Stomach (tissue), 8 donors: ENCODE measurements at regions not wholly inside any gene's neighbourhood (a gene's known extent, or its start where the extent isn't known, plus 50 kb on each side); places are given as distances from the start of the nearest gene placed in this dataset.

Experiments
- DNase-seq, 2 donors: peaks; one replicate each; pipeline versions ENCODE4 v3.0.0 to v3.0.0-alpha.2; 2013 to 2019
- H3K27ac ChIP-seq, 5 donors: fragments of 200-600 bp in 4 of 5; sonication (generic) in 4 of 5; one replicate each; pipeline ENCODE4 v1.5.1; 2013 to 2019; ENCODE audit warnings: mild to moderate bottlenecking in 1 of 5, moderate library complexity in 1 of 5
- H3K27me3 ChIP-seq, 3 donors: fragments of 200-600 bp; sonication (generic); one replicate each; pipeline ENCODE4 v1.5.1; 2017 to 2019; ENCODE audit warnings: mixed run types in 1 of 3
- H3K36me3 ChIP-seq, 4 donors: fragments of 200-600 bp; sonication (generic); 1 replicate in 3 of 4; 2 replicates in 1 of 4; pipeline ENCODE4 v1.5.1; 2016 to 2019
- H3K4me1 ChIP-seq, 4 donors: fragments of 200-600 bp; sonication (generic); one replicate each; pipeline ENCODE4 v1.5.1; 2016 to 2019
- H3K4me3 ChIP-seq, 4 donors: fragments of 200-600 bp; sonication (generic) in 3 of 4; one replicate each; pipeline ENCODE4 v1.5.1; 2016 to 2019; ENCODE audit warnings: mild to moderate bottlenecking in 1 of 4
- H3K9me3 ChIP-seq, 4 donors: fragments of 200-600 bp; sonication (generic); one replicate each; pipeline ENCODE4 v1.5.1; 2016 to 2019
- EP300 ChIP-seq: sonication (generic); formaldehyde crosslinking; IDR thresholded peaks from one replicate; pipeline ENCODE4 v1.6.1; 2017; ENCODE audit warnings: antibody characterized with exemption
- POLR2A ChIP-seq, 4 donors: fragments of 450-650 bp; IDR thresholded peaks; one replicate each; pipeline ENCODE4 v1.6.1; 2016; ENCODE audit warnings: antibody characterized with exemption in 4 of 4, control low read depth in 2 of 4, mild to moderate bottlenecking in 1 of 4, moderate library complexity in 1 of 4
- POLR2AphosphoS5 ChIP-seq, 3 donors: sonication (generic); formaldehyde crosslinking; IDR thresholded peaks; one replicate each; pipeline ENCODE4 v1.6.1; 2016; ENCODE audit warnings: antibody characterized with exemption in 3 of 3
- WGBS, 5 donors: extraction: QIAGEN DNeasy Blood & Tissue Kit in 3 of 5; methylation state at CpG; one replicate each; pipeline versions ENCODE4 v1.1.5 to v1.1.7; 2013 to 2018; 5-methylcytosine and 5-hydroxymethylcytosine counted together
- intact Hi-C: fragments of 100-400 bp; cut with DNase I; formaldehyde crosslinking; loops from one replicate; pipeline ENCODE4 v1.15.1; 2023; ENCODE audit warnings: low total_unique reads
- TF ChIP-seq, protein P1 (sequence below), 7 experiments: fragments of 450-650 bp in 4 of 7; fragments of 200-600 bp in 3 of 7; sonication (generic) in 3 of 7; IDR thresholded peaks; one replicate each; pipeline ENCODE4 v1.5.1; 2016 to 2019; ENCODE audit warnings: antibody characterized with exemption in 7 of 7, control low read depth in 2 of 7, mild to moderate bottlenecking in 1 of 7
- donor health status: healthy with polysubstance abuse.
- donor health status: Bipolar disorder and iron deficiency.
- donor health status: healthy.

DNA sequence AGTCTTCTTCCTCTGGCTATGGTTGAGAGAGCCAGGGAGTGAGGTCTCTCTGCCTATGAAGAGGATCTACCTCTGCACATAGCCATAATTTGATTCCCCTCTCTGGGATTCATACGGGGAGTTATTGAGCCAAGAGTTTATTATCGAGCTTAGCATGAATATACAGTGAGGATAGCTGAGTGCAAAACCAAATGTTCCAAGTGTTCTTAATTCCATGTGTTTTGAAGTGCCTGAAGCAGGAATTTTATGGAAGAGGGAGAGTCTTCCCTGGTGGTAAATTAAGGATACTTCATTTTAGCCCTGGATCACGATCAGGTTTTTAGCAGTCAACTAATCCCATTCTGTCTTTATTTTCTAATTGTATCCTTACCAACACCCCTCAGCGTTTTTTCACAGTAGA lies 270.6 kb downstream of the C1D start:
- intact Hi-C loops: no loop called here
- no peak overlapping the region for H3K4me3 ChIP-seq
- TF ChIP-seq POLR2A (IDR thresholded peaks at IDR 0.05): no peak
- no peak for TF ChIP-seq EP300
- TF ChIP-seq, protein P1, sequence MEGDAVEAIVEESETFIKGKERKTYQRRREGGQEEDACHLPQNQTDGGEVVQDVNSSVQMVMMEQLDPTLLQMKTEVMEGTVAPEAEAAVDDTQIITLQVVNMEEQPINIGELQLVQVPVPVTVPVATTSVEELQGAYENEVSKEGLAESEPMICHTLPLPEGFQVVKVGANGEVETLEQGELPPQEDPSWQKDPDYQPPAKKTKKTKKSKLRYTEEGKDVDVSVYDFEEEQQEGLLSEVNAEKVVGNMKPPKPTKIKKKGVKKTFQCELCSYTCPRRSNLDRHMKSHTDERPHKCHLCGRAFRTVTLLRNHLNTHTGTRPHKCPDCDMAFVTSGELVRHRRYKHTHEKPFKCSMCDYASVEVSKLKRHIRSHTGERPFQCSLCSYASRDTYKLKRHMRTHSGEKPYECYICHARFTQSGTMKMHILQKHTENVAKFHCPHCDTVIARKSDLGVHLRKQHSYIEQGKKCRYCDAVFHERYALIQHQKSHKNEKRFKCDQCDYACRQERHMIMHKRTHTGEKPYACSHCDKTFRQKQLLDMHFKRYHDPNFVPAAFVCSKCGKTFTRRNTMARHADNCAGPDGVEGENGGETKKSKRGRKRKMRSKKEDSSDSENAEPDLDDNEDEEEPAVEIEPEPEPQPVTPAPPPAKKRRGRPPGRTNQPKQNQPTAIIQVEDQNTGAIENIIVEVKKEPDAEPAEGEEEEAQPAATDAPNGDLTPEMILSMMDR (IDR thresholded peaks at IDR 0.05): no peak
- no peak for TF ChIP-seq POLR2AphosphoS5 (IDR thresholded peaks at IDR 0.05)

DNA sequence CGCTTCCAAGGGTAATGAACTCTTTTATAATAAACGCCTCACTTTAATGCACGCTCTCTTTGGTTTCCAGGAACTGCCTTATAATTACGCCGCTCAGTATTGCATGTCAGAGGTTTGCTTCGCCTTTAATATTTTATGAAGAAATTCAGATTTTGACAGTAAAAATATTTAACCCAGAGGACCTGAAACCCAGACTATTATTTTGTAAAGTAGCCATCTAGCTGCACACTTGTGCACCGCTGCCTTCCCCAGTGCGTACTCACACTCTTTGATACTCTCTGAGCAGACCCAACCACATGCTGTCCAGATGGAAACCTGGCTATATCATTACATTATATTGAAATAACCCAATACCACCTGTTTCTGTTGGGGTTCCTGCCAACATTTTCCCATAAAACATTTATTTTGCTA lies 270.1 kb downstream of the C1D start:
- TF ChIP-seq POLR2A (IDR thresholded peaks at IDR 0.05) (no peak), POLR2AphosphoS5 (IDR thresholded peaks at IDR 0.05) (no peak), EP300 (no peak)
- TF ChIP-seq, protein P1 (IDR thresholded peaks at IDR 0.05): no peak
- H3K36me3 ChIP-seq: no peaks in the 10 kb centered on the region
- peaks cover 0 to 5% (median 2%) of the 10 kb centered on the region in 4 donors for H3K4me1 ChIP-seq
- no peak overlapping the region for H3K4me3 ChIP-seq
- no peak overlapping the region for H3K27ac ChIP-seq
- H3K9me3 ChIP-seq: no peaks in the 10 kb centered on the region
- DNase-seq: peak in 1 of 2 donors; percentile 30
- no peaks in the 10 kb centered on the region for H3K27me3 ChIP-seq
- WGBS, 5 donors: 83 to 93% (median 91%) methylated on average over 8 of the region's 8 CpGs
- intact Hi-C loops: no loop called here

More for the DNA sequence above, 270.6 kb downstream of the C1D start:
- H3K36me3 ChIP-seq: no peaks in the 10 kb centered on the region
- H3K27me3 ChIP-seq: no peaks in the 10 kb centered on the region
- no peak for DNase-seq
- no peaks in the 10 kb centered on the region for H3K4me1 ChIP-seq
- H3K27ac ChIP-seq: no peak overlapping the region
- 58 to 81% (median 73%) methylated on average over 4 of the region's 4 CpGs for WGBS, 5 donors
- no peaks in the 10 kb centered on the region for H3K9me3 ChIP-seq

DNA sequence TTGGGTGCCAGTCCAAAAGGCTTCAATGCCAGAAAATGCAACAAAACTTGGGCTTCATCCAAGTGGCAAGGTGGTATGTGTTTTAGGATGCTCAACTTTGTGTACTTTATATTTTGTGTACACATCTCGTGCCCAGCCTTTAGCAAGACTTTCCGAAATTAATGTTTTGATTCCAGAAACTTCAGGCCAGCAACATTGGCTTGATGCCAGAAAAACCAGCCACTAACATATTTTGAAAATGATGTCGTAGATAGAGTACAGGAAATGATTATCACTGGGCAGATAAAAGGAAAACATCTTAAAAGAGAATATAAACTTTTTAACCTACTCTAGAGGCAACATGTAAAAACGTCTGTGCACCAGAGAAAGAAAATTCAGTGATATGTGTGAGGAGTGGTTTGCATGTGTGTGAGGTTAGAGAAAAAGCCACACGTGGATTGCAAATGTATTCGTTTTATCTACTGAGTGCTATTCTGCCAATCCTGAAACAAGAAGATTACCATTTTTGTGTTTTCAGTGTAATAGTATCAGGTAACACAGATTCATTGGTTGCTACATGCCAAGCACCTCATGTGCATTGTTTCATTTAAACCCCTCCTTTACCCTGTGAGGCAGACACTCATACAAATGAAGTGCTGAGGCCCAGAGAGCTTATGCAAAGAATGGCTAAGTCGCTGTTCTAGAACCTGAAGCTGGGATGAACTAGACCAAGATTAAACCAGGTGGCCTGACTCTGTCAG lies 264.8 kb downstream of the C1D start:
- peak overlapping the region in 1 of 5 donors; percentile 5 for H3K27ac ChIP-seq
- WGBS, 5 donors: 35 to 44% (median 37%) methylated on average over 7 of the region's 7 CpGs
- intact Hi-C loops: no loop called here
- H3K36me3 ChIP-seq: no peaks in the 10 kb centered on the region
- DNase-seq: peak in 1 of 2 donors; percentile 56
- no peak overlapping the region for H3K4me3 ChIP-seq
- H3K27me3 ChIP-seq: no peaks in the 10 kb centered on the region
- peaks cover 0 to 7% (median 3%) of the 10 kb centered on the region in 4 donors for H3K4me1 ChIP-seq
- TF ChIP-seq, protein P1 (IDR thresholded peaks at IDR 0.05): no peak
- no peak for TF ChIP-seq POLR2AphosphoS5 (IDR thresholded peaks at IDR 0.05)
- TF ChIP-seq POLR2A (IDR thresholded peaks at IDR 0.05): no peak
- no peak for TF ChIP-seq EP300
- no peaks in the 10 kb centered on the region for H3K9me3 ChIP-seq

DNA sequence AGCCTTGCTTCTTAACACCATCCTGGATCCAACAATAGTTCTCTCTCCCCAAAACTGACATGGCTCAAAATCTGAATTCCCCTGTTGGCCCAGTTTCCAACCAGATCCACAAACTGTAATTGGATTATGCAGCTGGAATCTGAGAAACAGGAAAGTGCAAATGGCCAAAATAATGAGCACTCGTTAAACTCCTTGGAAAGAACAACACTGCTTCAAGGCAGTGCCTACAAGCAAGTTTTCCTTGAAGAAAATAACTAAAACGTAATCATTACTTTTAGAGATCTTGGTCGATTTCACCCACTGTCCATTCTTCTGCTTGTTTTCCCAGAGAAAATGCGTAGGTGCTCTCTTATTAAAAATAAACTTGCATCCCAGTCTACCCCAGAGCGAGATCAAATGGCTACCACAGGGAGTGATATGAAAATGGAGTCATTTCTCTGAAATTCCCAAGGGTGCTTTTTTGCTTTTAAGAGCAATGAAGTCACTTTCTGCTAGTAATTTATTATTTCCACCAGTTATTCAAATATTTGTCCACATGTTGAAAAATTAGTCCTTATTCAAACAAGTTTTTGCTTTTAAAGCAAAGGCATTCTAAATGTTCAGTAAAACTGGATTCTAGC lies 264.2 kb downstream of the C1D start:
- no peaks in the 10 kb centered on the region for H3K36me3 ChIP-seq
- H3K27ac ChIP-seq: no peak overlapping the region
- H3K4me1 ChIP-seq: peaks cover 0 to 7% (median 3%) of the 10 kb centered on the region in 4 donors
- WGBS, 5 donors: 63 to 83% (median 76%) methylated on average over 5 of the region's 5 CpGs
- H3K27me3 ChIP-seq: no peaks in the 10 kb centered on the region
- H3K9me3 ChIP-seq: no peaks in the 10 kb centered on the region
- H3K4me3 ChIP-seq: no peak overlapping the region
- DNase-seq: peak in 1 of 2 donors; percentile 16
- intact Hi-C loops: no loop called here
- TF ChIP-seq, protein P1 (IDR thresholded peaks at IDR 0.05): no peak
- TF ChIP-seq POLR2AphosphoS5 (IDR thresholded peaks at IDR 0.05) (no peak), POLR2A (IDR thresholded peaks at IDR 0.05) (no peak), EP300 (no peak)
